Stimulated activated CD4-positive, alpha-beta T cell treated with anti-CD3 and anti-CD28 coated beads, Interleukin-12 subunit alpha, Interleukin-12 subunit beta, amount 100 ng/mL, for 24 hours (primary cell): ENCODE measurements at regions not wholly inside any gene's neighbourhood (a gene's known extent, or its start where the extent isn't known, plus 50 kb on each side); places are given as distances from the start of the nearest gene placed in this dataset.
"Not testable (repeated sequence)": the region's sequence is repeated elsewhere in the genome, so short reads cannot be mapped to it uniquely, and the experiment has no call there.

ENCODE experiments used
- DNase-seq, 2 experiments: peaks; one replicate each; pipeline ENCODE4 v3.0.0-alpha.2; 2020; ENCODE audit warnings: low read depth in 2 of 2

DNA sequence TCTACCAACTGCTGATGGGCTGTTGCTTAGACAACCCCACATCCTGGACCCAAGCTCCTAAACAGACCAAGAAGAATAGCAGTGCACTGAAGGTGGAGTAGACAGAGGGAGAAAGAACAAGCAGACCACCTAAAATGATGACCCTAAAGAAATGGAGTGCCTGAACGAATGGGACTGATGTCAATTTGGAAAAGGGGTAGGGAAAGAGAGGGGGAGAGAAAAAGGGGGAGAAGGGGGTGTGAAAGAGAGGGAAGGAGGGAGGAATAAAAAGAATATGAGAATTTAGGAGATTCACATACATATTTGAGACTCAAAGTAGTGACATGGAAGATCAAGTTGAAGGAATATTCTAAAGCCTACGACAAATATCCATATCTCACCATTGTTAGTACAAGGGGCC is 144.4 kb upstream of the DUSP10 start:
- DNase-seq: no peak

DNA sequence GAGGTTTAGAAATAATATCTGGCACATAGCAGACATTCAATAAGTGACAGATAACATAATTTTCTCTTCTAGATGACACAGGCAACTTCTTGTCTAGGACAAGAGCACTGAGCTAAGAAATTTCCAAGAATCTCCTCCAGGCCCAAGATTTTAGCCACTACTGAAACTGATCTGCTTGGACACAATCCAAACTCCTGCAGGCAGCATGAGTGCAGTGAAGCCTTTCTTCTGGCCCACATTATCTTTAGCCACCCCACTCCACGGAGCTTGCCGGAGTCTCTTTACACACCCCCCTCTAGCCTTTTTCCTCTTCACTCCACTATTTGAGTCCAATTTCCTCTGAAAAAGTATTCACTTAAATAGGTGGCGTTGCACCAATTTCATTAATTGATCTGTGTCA is 142.9 kb upstream of the DUSP10 start:
- no peak for DNase-seq

DNA sequence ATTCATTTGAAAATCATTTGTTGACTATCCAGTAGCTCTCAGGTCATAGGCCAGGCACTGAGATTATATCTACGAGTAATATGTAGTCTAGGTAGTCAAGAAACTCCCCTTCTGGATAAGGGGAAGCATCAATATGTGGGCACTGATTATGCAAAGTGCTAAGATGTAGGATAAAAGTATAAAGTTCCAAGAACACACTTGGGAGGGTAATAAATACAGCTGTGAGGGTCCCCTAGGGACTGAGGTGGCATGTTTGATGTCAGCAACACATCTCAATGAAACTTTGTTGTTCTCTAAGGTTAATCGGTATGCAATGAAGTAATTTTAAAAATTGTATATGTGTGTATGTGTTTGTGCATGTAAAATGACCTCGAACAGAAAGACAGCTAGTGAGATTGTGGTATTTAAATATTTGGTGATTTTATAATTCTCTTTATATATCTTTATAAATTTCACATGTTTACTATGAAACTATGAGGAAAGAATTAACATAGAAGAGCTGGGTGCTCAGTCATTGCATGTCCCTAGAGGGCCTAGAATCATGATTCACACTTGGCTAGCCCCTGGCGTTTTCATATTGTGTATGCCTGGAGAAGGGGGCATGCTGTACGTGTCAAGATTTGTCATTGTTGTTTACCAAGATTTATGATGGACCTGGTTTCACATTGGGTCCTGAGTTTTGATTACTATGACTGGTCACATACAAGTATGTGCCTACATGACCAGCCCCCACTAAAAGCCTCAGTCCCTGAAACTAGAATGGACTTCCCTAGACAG is 140.1 kb upstream of the DUSP10 start:
- no peak for DNase-seq

DNA sequence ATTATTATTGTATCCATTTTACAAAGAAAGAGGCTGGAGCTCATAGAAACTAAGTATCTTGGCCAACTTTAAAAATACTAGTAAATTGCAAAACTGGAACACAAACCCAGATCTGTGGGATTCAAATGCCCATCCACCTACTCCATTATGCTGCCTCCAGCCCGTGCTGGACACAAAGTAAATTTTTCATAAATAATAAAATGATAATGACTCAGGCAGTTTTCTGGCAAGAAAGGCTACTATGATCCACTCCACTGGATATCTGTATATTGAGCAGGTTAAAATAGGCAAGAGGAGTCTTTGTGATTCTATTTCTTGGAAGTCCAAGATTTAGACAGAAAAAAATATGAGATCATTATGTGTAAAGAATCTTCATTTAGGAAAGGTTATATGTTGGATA is 138.3 kb upstream of the DUSP10 start:
- DNase-seq: no peak

- DNase-seq: no peak
Observed at GRCh38 chr1:221878134-221878533, 136.2 kb upstream of the DUSP10 start.

GRCh38 chr1:221877311-221877710 is 135.4 kb upstream of the DUSP10 start:
- DNase-seq: no peak

DNA sequence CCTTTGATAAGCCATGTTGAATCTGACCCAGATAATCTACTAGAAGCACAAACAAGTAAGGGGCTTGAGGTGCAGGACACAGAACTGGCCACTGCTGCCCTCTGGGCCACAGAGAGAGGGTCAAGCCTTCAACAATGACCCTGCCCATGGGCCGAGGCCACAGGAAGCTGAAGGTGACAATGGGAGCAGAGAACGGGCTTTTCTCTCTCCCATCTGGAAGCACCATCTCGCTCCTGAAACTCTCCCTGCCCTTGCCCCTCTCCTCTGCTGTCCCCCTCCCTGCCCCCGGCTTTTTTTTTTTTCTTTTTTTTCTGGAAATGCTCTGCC is 133.1 kb upstream of the DUSP10 start:
- no peak for DNase-seq

DNA sequence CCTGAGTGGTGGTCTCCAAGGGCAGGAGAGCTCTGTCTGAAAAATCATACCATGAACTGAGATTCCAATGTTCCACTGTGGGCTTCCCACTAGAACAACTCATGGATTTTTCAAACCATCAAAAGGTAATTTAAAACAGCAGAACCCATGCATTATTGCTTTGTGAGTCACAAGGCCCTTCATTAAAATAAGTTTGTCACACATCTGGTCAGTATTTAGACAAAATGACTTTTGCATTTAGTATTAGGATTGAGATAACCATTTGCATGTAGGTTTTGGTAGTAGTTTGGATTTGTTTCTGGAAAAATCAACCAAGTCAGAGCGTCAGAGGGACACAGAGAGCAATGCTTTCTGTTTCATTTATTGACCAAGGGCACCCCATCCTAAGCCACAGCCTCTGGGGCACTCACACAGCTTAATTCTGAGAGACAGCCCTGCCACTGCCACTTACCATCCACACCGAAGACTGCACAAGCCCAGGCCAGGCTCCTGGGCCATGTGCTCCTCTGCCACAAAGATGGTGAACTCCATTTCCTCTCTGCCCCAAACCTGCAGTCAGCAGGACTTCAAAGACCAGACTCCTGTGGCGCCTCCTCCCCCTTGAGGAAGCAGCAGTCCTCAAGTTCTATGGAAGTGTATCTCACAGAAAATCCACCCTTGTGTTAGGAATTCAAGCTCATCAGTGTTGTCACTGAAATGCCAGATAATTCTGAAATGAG is 132.6 kb upstream of the DUSP10 start:
- DNase-seq: no peak

DNA sequence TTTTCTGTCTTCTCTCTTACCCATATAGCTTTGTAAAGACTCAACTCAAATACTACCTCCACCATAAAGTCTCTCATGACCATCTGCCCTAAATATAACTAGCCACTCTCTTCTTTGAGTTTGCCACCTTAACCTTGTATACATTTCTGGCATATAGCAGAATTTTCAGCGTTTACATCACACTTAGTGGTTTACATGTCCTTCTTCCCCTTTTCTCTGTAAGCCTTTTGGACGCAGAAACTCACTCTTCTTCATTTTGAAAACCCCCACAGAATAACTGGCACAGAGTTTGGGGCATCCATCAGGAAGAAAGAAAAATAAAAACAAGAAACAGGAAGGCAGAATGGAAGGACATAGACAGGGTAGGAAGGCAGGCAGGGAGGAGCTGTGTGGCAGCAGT is 131.8 kb upstream of the DUSP10 start:
- no peak for DNase-seq

GRCh38 chr1:221871056-221871455 is 129.2 kb upstream of the DUSP10 start:
- no peak for DNase-seq

- no peak for DNase-seq
Observed at GRCh38 chr1:221869779-221870178, 127.9 kb upstream of the DUSP10 start.

- no peak for DNase-seq
Observed at GRCh38 chr1:221868593-221869303, 126.9 kb upstream of the DUSP10 start.

GRCh38 chr1:221867003-221867402 is 125.1 kb upstream of the DUSP10 start:
- no peak for DNase-seq

GRCh38 chr1:221865808-221866207 is 123.9 kb upstream of the DUSP10 start:
- DNase-seq: no peak

DNA sequence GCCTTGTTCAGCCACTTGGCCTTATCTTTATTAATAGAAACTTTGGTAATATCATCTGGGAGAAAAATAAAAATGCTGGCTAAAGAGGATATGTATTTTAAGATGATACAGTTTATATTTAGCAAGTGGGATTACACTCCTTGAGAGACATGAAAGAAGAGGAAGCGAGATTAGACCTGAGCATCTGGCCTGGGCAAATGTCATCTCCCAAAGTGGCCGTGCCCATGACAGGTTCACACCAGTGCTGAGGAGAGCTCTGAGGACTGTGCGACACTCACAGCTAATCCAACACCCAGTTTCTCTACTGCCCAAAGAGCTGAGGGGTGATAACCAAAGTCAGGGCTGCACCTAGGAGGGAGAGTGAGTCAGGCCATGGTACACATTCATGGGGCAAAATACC is 121.7 kb upstream of the DUSP10 start:
- DNase-seq: no peak

GRCh38 chr1:221862971-221863370 is 121.1 kb upstream of the DUSP10 start:
- no peak for DNase-seq

GRCh38 chr1:221858818-221859611 is 117.1 kb upstream of the DUSP10 start:
- DNase-seq: no peak

DNA sequence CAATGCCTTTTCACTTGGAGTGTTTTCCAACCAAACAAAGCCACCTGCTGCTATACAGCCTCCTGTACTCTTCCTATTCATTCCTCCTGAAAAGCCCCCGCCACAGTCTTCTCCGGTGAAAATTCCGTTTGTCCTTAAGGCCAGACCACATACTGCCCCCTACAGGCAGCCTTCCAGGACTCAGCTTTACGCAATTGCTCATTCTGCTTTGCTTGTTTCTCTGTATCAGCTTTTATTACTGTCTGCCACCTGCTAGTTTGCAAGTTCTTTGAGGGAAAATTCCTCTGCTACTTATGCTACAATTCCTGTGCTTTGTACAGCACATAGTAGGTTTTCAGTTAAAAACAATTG is 115.2 kb upstream of the DUSP10 start:
- DNase-seq: not testable (repeated sequence)

DNA sequence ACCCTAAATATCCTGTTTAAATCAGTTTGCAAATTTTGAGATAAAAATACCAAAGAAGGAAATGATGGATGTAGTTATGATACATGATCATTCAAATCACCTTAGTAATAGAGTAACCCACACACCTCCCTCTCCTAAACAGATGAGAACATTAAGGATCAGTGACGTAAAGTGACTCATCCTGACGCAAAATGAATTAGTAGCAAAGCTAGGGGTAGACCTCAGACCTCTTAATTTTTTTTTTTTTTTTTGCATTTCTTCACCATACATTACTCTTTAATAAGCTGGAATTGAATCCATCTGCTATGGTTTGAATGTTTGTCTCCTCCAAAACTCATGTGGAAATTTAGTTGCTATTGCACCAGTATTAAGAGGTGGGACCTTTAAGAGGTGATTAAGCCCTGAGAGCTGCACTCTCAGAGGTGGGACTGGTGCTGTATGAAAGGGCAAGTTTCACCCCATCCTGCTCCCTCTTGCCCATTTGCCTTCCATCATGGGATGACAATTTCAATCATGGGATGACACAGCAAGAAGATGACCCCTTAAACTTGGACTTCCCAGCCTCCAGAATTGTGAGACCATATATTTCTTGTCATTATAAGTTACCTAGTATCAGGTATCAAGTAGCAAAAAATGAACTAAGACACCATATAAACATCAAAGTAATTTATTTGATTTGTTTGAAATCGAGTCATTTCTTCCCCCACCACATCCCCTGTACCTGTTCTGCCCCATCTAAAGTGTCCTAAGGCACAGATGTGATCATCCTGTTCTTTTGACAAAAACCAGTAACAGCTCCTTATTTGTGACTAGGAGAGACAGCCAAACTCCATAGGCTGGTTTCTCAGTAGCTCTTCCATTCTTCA is 114.6 kb upstream of the DUSP10 start:
- DNase-seq: no peak

DNA sequence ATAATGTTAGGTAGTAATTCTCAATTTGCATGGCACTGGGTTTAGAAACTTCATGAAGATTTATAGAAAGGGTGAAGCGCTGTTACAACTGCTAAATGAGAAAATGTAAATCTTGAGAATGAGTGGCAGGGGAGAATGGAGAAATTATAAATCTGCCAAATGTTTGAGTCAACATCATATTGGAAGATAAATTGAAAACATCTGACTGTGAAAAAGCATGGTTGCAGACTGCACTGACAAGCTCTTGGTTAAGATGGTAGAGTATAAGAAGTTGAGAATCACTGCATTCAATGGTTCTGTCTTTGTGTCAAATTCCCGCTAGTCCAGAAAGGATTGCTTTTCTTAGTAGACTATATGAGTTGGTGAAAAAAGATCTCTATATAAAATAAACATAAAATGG is 113.3 kb upstream of the DUSP10 start:
- no peak for DNase-seq

DNA sequence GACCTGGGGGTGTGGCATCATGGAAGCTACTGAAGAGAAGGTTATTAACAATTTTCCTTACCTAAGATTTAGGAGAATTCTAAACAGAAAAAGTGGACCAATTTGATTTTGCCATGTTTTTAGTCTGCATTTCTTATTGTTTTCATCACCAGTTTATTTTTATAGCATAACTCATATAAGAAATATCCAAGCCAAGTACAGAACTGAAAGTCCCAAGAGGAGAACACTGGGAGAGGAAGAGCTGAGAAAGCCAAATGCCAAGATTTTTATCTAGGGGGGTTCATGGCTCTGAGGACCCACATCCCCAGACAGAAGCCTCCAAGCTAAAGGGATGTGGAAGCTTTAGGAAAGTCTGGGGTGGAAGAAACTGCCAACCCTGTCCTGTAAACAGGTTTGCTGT is 109.4 kb upstream of the DUSP10 start:
- DNase-seq: no peak
